ENCODE measurements at regions not wholly inside any gene's neighbourhood (a gene's known extent, or its start where the extent isn't known, plus 50 kb on each side); places are given as distances from the start of the nearest gene placed in this dataset.

DNA sequence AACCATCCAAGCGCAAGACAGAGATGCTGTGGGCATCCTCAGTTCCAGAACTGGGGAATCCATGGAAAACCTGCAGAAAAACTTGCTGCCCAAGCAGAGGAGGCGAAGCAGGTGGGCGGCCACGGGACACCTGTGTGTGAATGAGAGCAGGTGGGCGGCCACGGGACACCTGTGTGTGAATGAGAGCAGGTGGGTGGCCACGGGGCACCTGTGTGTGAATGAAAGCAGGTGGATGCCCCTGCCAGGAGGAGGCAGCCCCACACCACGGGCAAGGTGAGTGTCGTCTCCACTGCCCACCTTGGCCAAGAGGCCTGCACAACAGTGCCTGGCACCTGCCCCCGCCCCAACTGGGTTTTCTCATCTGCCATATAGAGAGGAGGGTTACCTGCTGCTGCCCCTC, 59.2 kb downstream of the GSC start:
- TF ChIP-seq, protein P1, sequence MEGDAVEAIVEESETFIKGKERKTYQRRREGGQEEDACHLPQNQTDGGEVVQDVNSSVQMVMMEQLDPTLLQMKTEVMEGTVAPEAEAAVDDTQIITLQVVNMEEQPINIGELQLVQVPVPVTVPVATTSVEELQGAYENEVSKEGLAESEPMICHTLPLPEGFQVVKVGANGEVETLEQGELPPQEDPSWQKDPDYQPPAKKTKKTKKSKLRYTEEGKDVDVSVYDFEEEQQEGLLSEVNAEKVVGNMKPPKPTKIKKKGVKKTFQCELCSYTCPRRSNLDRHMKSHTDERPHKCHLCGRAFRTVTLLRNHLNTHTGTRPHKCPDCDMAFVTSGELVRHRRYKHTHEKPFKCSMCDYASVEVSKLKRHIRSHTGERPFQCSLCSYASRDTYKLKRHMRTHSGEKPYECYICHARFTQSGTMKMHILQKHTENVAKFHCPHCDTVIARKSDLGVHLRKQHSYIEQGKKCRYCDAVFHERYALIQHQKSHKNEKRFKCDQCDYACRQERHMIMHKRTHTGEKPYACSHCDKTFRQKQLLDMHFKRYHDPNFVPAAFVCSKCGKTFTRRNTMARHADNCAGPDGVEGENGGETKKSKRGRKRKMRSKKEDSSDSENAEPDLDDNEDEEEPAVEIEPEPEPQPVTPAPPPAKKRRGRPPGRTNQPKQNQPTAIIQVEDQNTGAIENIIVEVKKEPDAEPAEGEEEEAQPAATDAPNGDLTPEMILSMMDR (IDR thresholded peaks at IDR 0.05) = no peak
- TF ChIP-seq CEBPB (IDR thresholded peaks at IDR 0.05) (no peak), PHF8 (IDR thresholded peaks at IDR 0.05; ENCODE audit: borderline replicate concordance, low read depth) (no peak), ZC3H11A (IDR thresholded peaks at IDR 0.05) (no peak), ZNF302 (CRISPR knock-in tag; IDR thresholded peaks at IDR 0.05) (no peak), JUN (IDR thresholded peaks at IDR 0.05) (no peak), SREBF2 (IDR thresholded peaks at IDR 0.05) (no peak), RFX5 (IDR thresholded peaks at IDR 0.05) (no peak), POLR2A (IDR thresholded peaks at IDR 0.05; ENCODE audit: low read length) (no peak)
- TF ChIP-seq, protein P2, sequence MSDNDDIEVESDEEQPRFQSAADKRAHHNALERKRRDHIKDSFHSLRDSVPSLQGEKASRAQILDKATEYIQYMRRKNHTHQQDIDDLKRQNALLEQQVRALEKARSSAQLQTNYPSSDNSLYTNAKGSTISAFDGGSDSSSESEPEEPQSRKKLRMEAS (IDR thresholded peaks at IDR 0.05) = no peak
- TF ChIP-seq, protein P3, sequence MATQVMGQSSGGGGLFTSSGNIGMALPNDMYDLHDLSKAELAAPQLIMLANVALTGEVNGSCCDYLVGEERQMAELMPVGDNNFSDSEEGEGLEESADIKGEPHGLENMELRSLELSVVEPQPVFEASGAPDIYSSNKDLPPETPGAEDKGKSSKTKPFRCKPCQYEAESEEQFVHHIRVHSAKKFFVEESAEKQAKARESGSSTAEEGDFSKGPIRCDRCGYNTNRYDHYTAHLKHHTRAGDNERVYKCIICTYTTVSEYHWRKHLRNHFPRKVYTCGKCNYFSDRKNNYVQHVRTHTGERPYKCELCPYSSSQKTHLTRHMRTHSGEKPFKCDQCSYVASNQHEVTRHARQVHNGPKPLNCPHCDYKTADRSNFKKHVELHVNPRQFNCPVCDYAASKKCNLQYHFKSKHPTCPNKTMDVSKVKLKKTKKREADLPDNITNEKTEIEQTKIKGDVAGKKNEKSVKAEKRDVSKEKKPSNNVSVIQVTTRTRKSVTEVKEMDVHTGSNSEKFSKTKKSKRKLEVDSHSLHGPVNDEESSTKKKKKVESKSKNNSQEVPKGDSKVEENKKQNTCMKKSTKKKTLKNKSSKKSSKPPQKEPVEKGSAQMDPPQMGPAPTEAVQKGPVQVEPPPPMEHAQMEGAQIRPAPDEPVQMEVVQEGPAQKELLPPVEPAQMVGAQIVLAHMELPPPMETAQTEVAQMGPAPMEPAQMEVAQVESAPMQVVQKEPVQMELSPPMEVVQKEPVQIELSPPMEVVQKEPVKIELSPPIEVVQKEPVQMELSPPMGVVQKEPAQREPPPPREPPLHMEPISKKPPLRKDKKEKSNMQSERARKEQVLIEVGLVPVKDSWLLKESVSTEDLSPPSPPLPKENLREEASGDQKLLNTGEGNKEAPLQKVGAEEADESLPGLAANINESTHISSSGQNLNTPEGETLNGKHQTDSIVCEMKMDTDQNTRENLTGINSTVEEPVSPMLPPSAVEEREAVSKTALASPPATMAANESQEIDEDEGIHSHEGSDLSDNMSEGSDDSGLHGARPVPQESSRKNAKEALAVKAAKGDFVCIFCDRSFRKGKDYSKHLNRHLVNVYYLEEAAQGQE (IDR thresholded peaks at IDR 0.05) = no peak
